ENCODE measurements at regions not wholly inside any gene's neighbourhood (a gene's known extent, or its start where the extent isn't known, plus 50 kb on each side); places are given as distances from the start of the nearest gene placed in this dataset.

- WGBS, 2 donors, result 78% methylated on average over 1 of the region's 13 CpGs; no CpG with 5 or more reads in 1 of the 2 donors
- H3K4me3 ChIP-seq, result no peak overlapping the region
- no peaks in the 10 kb centered on the region for H3K4me1 ChIP-seq
- intact Hi-C loops (cut with DNase I), result no loop called here
- DNase-seq, result no peak
- no peaks in the 10 kb centered on the region for H3K36me3 ChIP-seq
- TF ChIP-seq POLR2A (IDR thresholded peaks at IDR 0.05) (no peak), CTCF (IDR thresholded peaks at IDR 0.05) (no peak)
- no peaks in the 10 kb centered on the region for H3K9me3 ChIP-seq
- H3K27me3 ChIP-seq, result peaks cover 0 to 66% (median 4%) of the 10 kb centered on the region in 4 donors
- no peak overlapping the region for H3K27ac ChIP-seq
These were observed 379.8 kb downstream of the BRD1 start for GRCh38 chr22:49447837-49448236.

- 58 to 67% methylated on average over 16 of the region's 21 CpGs for WGBS, 2 donors
- H3K4me3 ChIP-seq, result no peak overlapping the region
- TF ChIP-seq POLR2A (IDR thresholded peaks at IDR 0.05) (no peak), CTCF (IDR thresholded peaks at IDR 0.05) (no peak)
- H3K36me3 ChIP-seq, result no peaks in the 10 kb centered on the region
- H3K27me3 ChIP-seq, result peaks cover 0 to 63% (median 4%) of the 10 kb centered on the region in 4 donors
- no peak overlapping the region for H3K27ac ChIP-seq
- H3K9me3 ChIP-seq, result no peaks in the 10 kb centered on the region
- intact Hi-C loops (cut with DNase I), result no loop called here
- no peaks in the 10 kb centered on the region for H3K4me1 ChIP-seq
- no peak for DNase-seq
These were observed 380.6 kb downstream of the BRD1 start for GRCh38 chr22:49446759-49447710.

GRCh38 chr22:49446145-49446758 lies 381.4 kb downstream of the BRD1 start:
- TF ChIP-seq POLR2A (IDR thresholded peaks at IDR 0.05) (no peak), CTCF (IDR thresholded peaks at IDR 0.05) (no peak)
- no peak overlapping the region for H3K4me3 ChIP-seq
- intact Hi-C loops (cut with DNase I), result no loop called here
- H3K9me3 ChIP-seq, result no peaks in the 10 kb centered on the region
- no peak for DNase-seq
- WGBS, 2 donors, result 31 to 45% methylated on average over 11 to 18 of the region's 18 CpGs
- peaks cover 0 to 56% (median 4%) of the 10 kb centered on the region in 4 donors for H3K27me3 ChIP-seq
- H3K36me3 ChIP-seq, result no peaks in the 10 kb centered on the region
- H3K27ac ChIP-seq, result no peak overlapping the region
- no peaks in the 10 kb centered on the region for H3K4me1 ChIP-seq

- WGBS, 2 donors, result 73 to 87% methylated on average over 14 of the region's 14 CpGs
- no peak for DNase-seq
- H3K27ac ChIP-seq, result no peak overlapping the region
These were observed 382.9 kb downstream of the BRD1 start for GRCh38 chr22:49444781-49445180.

More at GRCh38 chr22:49444781-49445180, 382.9 kb downstream of the BRD1 start:
- intact Hi-C loops (cut with DNase I), result no loop called here
- peaks cover 0 to 42% (median 0%) of the 10 kb centered on the region in 4 donors for H3K27me3 ChIP-seq
- no peaks in the 10 kb centered on the region for H3K9me3 ChIP-seq
- TF ChIP-seq CTCF (IDR thresholded peaks at IDR 0.05) (no peak), POLR2A (IDR thresholded peaks at IDR 0.05) (no peak)
- no peaks in the 10 kb centered on the region for H3K36me3 ChIP-seq
- no peak overlapping the region for H3K4me3 ChIP-seq
- H3K4me1 ChIP-seq, result no peaks in the 10 kb centered on the region

All from esophagus squamous epithelium (tissue), 5 donors.